Breast epithelium (tissue), 4 donors: ENCODE measurements at regions not wholly inside any gene's neighbourhood (a gene's known extent, or its start where the extent isn't known, plus 50 kb on each side); places are given as distances from the start of the nearest gene placed in this dataset.

Experiments used
- DNase-seq, 2 donors: peaks; one replicate each; pipeline ENCODE4 v3.0.0-alpha.2; 2019; ENCODE audit warnings: low spot score in 2 of 2
- H3K27ac ChIP-seq, 2 donors: fragments of 200-600 bp; sonication (generic) in 1 of 2; one replicate each; pipeline ENCODE4 v1.5.1; 2016 to 2019; ENCODE audit warnings: mild to moderate bottlenecking in 1 of 2
- H3K27me3 ChIP-seq, 2 donors: fragments of 200-600 bp; sonication (generic) in 1 of 2; one replicate each; pipeline versions ENCODE4 v1.5.1 to v1.6.0; 2017 to 2019; ENCODE audit warnings: control low read depth in 1 of 2, mild to moderate bottlenecking in 1 of 2
- H3K36me3 ChIP-seq: fragments of 200-600 bp; one replicate; pipeline ENCODE4 v1.5.1; 2019
- H3K4me1 ChIP-seq, 2 donors: fragments of 200-600 bp; sonication (generic); one replicate each; pipeline ENCODE4 v1.5.1; 2016 to 2019; ENCODE audit warnings: control low read depth in 1 of 2
- H3K4me3 ChIP-seq, 3 donors: fragments of 200-600 bp; sonication (generic); 1 replicate in 2 of 3; 2 replicates in 1 of 3; pipeline ENCODE4 v1.5.1; 2016 to 2019; ENCODE audit warnings: mild to moderate bottlenecking in 3 of 3, moderate library complexity in 2 of 3
- H3K9me3 ChIP-seq, 2 donors: fragments of 200-600 bp; sonication (generic) in 1 of 2; one replicate each; pipeline ENCODE4 v1.5.1; 2016 to 2019; ENCODE audit warnings: control low read depth in 1 of 2
- POLR2A ChIP-seq: fragments of 450-650 bp; IDR thresholded peaks from one replicate; pipeline ENCODE4 v1.6.1; 2016; ENCODE audit warnings: antibody characterized with exemption, mild to moderate bottlenecking, moderate library complexity
- POLR2AphosphoS5 ChIP-seq, 3 donors: sonication (generic); formaldehyde crosslinking; IDR thresholded peaks; one replicate each; pipeline ENCODE4 v1.6.1; 2017; ENCODE audit warnings: antibody characterized with exemption in 3 of 3
- intact Hi-C: fragments of 100-400 bp; cut with DNase I; formaldehyde crosslinking; loops from one replicate; pipeline ENCODE4 v1.15.1; 2023; ENCODE audit warnings: low total_unique reads
- TF ChIP-seq, protein P1 (sequence below), 3 donors: fragments of 450-650 bp; IDR thresholded peaks; one replicate each; pipeline ENCODE4 v1.5.1; 2016 to 2017; ENCODE audit warnings: antibody characterized with exemption in 3 of 3, mild to moderate bottlenecking in 3 of 3, moderate library complexity in 3 of 3

- H3K4me1 ChIP-seq: no peaks in the 10 kb centered on the region
- no peak overlapping the region for H3K4me3 ChIP-seq
- TF ChIP-seq POLR2A: no peak
- TF ChIP-seq, protein P1, sequence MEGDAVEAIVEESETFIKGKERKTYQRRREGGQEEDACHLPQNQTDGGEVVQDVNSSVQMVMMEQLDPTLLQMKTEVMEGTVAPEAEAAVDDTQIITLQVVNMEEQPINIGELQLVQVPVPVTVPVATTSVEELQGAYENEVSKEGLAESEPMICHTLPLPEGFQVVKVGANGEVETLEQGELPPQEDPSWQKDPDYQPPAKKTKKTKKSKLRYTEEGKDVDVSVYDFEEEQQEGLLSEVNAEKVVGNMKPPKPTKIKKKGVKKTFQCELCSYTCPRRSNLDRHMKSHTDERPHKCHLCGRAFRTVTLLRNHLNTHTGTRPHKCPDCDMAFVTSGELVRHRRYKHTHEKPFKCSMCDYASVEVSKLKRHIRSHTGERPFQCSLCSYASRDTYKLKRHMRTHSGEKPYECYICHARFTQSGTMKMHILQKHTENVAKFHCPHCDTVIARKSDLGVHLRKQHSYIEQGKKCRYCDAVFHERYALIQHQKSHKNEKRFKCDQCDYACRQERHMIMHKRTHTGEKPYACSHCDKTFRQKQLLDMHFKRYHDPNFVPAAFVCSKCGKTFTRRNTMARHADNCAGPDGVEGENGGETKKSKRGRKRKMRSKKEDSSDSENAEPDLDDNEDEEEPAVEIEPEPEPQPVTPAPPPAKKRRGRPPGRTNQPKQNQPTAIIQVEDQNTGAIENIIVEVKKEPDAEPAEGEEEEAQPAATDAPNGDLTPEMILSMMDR (IDR thresholded peaks at IDR 0.05): no peak
- TF ChIP-seq POLR2AphosphoS5 (IDR thresholded peaks at IDR 0.05): no peak
- no peaks in the 10 kb centered on the region for H3K9me3 ChIP-seq
- no peak overlapping the region for H3K27ac ChIP-seq
- no peaks in the 10 kb centered on the region for H3K27me3 ChIP-seq
- intact Hi-C loops: no loop called here
- no peak for DNase-seq
- no peaks in the 10 kb centered on the region for H3K36me3 ChIP-seq
These were observed 1365.3 kb downstream of the GATA3 start for GRCh38 chr10:9419757-9420156.

DNA sequence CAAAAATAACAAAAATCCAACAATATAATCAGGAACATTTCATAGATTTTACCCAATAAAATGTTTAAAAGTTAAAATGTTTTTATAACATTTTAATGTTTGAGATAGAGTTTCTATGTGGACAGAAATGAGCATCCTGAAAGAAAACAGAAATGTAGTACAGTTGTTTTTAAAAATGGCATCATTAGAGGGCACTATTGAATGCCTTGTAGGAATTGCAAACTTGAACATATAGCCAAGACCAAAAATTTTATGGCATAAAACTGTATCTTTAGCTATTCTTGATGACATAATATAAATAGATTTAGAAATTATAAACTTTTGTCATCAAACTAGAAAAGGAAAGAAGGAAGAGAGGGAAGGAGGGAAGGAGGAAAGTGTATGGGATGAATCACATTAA, 1372.7 kb downstream of the GATA3 start:
- H3K4me1 ChIP-seq: no peaks in the 10 kb centered on the region
- no peak for DNase-seq
- H3K4me3 ChIP-seq: no peak overlapping the region
- intact Hi-C loops: no loop called here
- TF ChIP-seq, protein P1 (IDR thresholded peaks at IDR 0.05): no peak
- TF ChIP-seq POLR2A (no peak), POLR2AphosphoS5 (IDR thresholded peaks at IDR 0.05) (no peak)
- H3K27ac ChIP-seq: no peak overlapping the region
- H3K27me3 ChIP-seq: no peaks in the 10 kb centered on the region
- no peaks in the 10 kb centered on the region for H3K36me3 ChIP-seq
- H3K9me3 ChIP-seq: peaks cover 0 to 11% of the 10 kb centered on the region in 2 donors

DNA sequence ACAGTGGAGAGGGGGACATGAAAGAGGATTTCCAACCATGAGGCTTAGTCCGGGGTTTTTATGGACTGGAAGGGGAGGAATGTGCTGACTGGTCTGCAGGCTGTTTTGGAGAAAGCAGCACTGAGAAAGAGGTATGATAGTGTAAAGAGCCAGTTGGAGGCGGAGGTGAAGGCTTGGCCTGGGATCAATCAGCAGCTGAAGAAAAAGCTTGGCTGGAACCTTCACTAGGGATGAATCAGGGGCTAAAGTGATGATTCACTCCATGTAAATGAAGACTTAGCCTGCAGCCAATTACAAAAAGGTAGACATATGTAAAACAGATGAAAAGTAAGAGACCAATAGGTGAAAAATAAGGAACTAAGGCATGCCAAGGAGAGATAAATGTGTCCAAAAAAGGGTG, 1382.6 kb downstream of the GATA3 start:
- Histone ChIP-seq H3K27me3 (no peaks in the 10 kb centered on the region), H3K9me3 (peaks cover 0 to under 1% of the 10 kb centered on the region in 2 donors), H3K4me1 (no peaks in the 10 kb centered on the region), H3K27ac (no peak overlapping the region), H3K4me3 (no peak overlapping the region), H3K36me3 (no peaks in the 10 kb centered on the region)
- no peak for TF ChIP-seq POLR2AphosphoS5 (IDR thresholded peaks at IDR 0.05)
- no peak for TF ChIP-seq POLR2A
- TF ChIP-seq, protein P1 (IDR thresholded peaks at IDR 0.05): no peak
- intact Hi-C loops: no loop called here
- no peak for DNase-seq

DNA sequence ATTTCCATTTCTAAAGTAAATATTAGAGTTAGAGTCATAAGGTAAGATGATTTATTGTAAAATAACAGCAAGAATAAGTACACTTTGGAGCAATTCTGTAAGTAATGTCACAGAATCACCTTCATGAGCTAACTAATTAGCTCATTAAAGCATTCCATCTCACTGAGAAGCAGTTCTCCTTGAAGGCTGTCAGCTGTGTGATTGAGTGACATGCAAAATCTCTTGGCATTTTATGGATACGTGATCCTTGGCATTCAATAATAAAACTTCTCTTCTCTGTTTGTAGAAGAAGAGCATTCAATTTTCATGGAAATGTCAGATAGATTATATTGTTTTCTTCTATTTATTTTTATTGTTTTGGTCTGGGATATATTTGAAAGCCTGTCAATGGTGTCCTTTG, 1389.3 kb downstream of the GATA3 start:
- TF ChIP-seq POLR2AphosphoS5 (IDR thresholded peaks at IDR 0.05) (no peak), POLR2A (no peak)
- TF ChIP-seq, protein P1 (IDR thresholded peaks at IDR 0.05): no peak
- intact Hi-C loops: no loop called here
- H3K27me3 ChIP-seq: no peaks in the 10 kb centered on the region

GRCh38 chr10:9449530-9449929, 1395.0 kb downstream of the GATA3 start:
- Histone ChIP-seq H3K36me3 (no peaks in the 10 kb centered on the region), H3K27me3 (no peaks in the 10 kb centered on the region), H3K9me3 (peaks cover 4 to 6% of the 10 kb centered on the region in 2 donors), H3K27ac (no peak overlapping the region), H3K4me1 (peaks cover 0 to 4% of the 10 kb centered on the region in 2 donors), H3K4me3 (no peak overlapping the region)
- TF ChIP-seq POLR2AphosphoS5 (IDR thresholded peaks at IDR 0.05) (no peak), POLR2A (no peak)
- TF ChIP-seq, protein P1 (IDR thresholded peaks at IDR 0.05): no peak
- no peak for DNase-seq
- intact Hi-C loops: no loop called here

More for the DNA sequence above, 1389.3 kb downstream of the GATA3 start:
- no peak overlapping the region for H3K4me3 ChIP-seq
- no peak overlapping the region for H3K27ac ChIP-seq
- no peak for DNase-seq
- no peaks in the 10 kb centered on the region for H3K36me3 ChIP-seq
- H3K9me3 ChIP-seq: no peaks in the 10 kb centered on the region
- no peaks in the 10 kb centered on the region for H3K4me1 ChIP-seq
